Astrocyte of the spinal cord (primary cell): ENCODE measurements at regions not wholly inside any gene's neighbourhood (a gene's known extent, or its start where the extent isn't known, plus 50 kb on each side); places are given as distances from the start of the nearest gene placed in this dataset.

Experiments used
- DNase-seq: peaks from one replicate; pipeline ENCODE4 v3.0.0; 2011; ENCODE audit warnings: low read depth, low spot score
- H3K4me3 ChIP-seq: 2 replicates; pipeline ENCODE4 v1.5.1; 2011; ENCODE audit warnings: low read depth, mild to moderate bottlenecking, low read length, moderate library complexity
- in situ Hi-C: cut with HindIII; loops from 2 replicates; pipeline ENCODE4 v1.10.0; 2017; ENCODE audit warnings: low sequenced_read_pairs
- TF ChIP-seq, protein P1 (sequence below): IDR thresholded peaks from 2 replicates; pipeline ENCODE4 v1.5.1; 2012; ENCODE audit warnings: low read depth, mild to moderate bottlenecking, low read length, inconsistent platforms

DNA sequence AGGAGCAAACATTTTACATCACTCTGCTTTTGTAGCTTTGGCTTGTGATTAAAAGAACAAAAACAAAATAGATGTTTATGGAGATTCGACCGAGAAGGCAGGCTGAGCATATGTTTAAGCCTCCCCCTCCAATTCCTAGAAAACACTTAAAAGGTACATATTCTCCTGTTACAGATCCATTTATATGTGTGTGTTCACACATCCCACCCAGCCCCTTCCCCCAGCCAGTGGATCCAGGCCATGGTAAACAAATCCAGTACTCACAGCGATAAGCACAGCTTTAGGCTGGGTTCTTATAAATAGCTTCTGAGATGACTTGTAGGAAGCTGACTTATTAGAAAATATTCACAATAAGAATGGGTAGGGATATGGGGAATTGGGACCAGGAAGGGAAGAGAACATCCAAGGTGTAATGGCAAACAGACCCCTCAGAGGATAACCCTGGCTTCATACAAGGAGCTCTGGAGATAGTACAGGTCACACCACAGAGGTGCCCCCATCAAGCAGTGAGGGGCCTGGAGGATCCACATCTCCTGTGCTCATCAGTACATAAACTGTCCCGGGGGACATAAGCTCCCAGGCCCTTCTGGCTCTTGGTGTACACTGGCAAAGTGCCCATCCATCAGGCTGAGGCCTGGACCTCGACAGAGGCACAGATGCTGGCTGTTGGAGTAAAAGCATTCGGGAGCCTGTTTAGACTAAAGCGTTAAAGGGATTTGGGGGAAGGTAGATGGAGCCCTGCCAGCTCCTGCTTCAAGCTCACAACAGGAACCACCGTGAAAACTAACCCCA, 70.0 kb upstream of the UBE2E1 start:
- in situ Hi-C loops: no loop called here
- TF ChIP-seq, protein P1, sequence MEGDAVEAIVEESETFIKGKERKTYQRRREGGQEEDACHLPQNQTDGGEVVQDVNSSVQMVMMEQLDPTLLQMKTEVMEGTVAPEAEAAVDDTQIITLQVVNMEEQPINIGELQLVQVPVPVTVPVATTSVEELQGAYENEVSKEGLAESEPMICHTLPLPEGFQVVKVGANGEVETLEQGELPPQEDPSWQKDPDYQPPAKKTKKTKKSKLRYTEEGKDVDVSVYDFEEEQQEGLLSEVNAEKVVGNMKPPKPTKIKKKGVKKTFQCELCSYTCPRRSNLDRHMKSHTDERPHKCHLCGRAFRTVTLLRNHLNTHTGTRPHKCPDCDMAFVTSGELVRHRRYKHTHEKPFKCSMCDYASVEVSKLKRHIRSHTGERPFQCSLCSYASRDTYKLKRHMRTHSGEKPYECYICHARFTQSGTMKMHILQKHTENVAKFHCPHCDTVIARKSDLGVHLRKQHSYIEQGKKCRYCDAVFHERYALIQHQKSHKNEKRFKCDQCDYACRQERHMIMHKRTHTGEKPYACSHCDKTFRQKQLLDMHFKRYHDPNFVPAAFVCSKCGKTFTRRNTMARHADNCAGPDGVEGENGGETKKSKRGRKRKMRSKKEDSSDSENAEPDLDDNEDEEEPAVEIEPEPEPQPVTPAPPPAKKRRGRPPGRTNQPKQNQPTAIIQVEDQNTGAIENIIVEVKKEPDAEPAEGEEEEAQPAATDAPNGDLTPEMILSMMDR: no peak
- H3K4me3 ChIP-seq: no peak overlapping the region
- peak; percentile 30 for DNase-seq

DNA sequence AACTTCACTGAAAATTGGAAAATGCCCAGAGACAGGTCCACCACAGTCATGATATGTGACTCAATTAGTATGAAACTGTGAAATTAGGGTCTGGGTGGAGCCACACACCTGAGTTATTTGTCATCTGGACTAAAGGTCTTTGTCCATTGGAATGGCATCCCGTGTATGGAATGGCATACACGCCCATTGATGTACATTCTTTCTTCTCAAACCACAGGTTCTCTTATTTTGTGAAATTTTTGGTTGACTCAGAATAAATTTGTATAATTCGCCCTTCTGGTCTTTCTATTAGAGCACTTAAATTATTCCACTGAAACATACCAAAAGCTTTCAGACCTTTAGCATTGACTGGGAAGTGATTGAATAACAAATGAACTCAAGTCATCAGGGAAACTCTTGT, 66.8 kb upstream of the UBE2E1 start:
- no peak for DNase-seq
- in situ Hi-C loops: no loop called here
- TF ChIP-seq, protein P1: no peak
- no peak overlapping the region for H3K4me3 ChIP-seq

DNA sequence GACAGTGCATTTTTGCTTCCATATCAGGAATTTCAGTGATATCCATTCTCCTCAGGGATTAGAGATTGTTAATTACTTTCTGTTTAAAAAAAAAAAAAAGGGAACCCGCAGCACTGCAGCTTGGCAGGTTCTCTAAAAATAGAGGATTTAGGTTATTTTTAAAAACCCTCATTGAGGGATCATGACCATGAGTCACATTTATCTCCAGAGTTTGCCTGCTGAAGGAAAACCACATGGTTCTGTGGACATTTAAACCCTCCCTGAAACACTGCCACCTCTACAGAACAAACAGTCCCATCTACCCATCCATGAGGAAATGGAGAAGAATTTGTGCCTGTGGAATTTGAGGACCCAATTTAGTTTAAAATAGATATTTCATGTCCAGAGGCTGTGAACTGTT, 66.2 kb upstream of the UBE2E1 start:
- DNase-seq: peak; percentile 69
- H3K4me3 ChIP-seq: no peak overlapping the region
- in situ Hi-C loops: no loop called here
- TF ChIP-seq, protein P1: no peak

GRCh38 chr3:23740517-23740965, 65.2 kb upstream of the UBE2E1 start:
- TF ChIP-seq, protein P1: no peak
- DNase-seq: peak; percentile 29
- in situ Hi-C loops: no loop called here
- no peak overlapping the region for H3K4me3 ChIP-seq

DNA sequence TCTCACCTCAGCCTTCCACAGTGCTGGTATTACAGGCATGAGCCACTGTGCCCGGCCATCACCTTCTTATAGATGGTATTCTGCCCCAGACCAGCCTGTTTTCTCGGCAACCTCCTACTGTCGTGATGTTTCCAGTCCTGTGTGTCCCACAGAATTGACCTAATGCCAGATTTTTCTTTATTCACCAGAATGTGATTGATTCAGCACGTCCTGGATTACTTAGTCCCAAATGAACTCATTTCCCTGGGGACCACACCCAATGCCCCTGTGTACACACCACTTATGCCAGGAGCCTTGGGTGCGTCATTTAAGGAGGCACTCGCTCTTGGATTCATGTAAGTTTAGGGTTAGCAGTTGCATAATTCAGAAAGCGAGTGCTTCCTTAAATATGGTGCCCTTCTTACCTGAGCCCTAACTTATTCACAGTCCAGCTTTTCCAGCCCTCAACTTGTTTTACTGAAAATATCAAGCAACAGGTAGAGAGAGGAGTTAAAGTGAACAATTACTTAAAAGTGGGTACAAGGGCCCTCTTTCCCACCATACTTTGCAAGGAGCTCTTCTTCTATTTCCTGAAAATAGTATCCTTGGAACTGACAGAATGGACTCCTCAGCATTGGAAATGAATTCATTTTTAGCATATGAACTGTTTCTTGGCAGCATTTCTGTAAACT, 64.6 kb upstream of the UBE2E1 start:
- TF ChIP-seq, protein P1: no peak
- in situ Hi-C loops: no loop called here
- no peak for DNase-seq
- H3K4me3 ChIP-seq: no peak overlapping the region

DNA sequence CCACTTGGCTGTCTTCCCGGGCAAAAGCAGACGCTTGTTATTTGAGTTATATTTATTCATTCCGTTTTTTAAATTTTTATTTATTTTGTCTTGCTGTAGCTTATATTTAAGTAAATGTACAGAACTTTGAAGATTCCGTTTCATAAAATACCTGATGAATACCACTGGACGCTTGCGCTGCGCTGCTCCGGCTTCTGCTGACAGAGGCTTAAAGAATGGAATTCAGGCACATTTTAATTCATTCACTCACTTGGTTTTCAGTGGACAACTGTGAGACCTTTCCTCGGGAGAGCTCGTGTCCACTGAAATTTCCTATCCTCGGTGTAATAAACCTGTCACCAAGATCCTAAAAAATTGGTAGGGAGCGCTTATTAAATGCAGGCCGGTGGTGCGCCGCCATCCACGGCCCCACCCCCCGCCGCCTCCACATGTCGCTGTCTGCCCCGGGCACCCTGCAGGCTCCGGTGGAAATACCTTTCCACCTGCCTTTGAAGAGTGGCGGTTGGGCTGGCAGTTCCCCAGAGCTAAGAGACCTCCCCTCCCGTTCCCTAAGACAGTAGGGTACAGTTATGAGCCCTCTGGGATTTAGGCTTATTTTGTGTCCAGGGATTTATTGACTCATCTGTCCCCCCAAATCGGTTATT, 62.5 kb upstream of the UBE2E1 start:
- DNase-seq: no peak
- TF ChIP-seq, protein P1: no peak
- no peak overlapping the region for H3K4me3 ChIP-seq
- in situ Hi-C loops: no loop called here
